HG02973 (cell line): ENCODE measurements at regions not wholly inside any gene's neighbourhood (a gene's known extent, or its start where the extent isn't known, plus 50 kb on each side); places are given as distances from the start of the nearest gene placed in this dataset.

Source experiments
- ATAC-seq: cut with Tn5 transposase; IDR thresholded peaks from one replicate; pipeline ENCODE4 v1.9.1; 2021; ENCODE audit warnings: moderate library complexity; ENCODE audit not compliant: unreplicated experiment

- ATAC-seq, result no peak
These were observed 415.9 kb downstream of the SLC4A3 start for GRCh38 chr2:220043155-220043989.

DNA sequence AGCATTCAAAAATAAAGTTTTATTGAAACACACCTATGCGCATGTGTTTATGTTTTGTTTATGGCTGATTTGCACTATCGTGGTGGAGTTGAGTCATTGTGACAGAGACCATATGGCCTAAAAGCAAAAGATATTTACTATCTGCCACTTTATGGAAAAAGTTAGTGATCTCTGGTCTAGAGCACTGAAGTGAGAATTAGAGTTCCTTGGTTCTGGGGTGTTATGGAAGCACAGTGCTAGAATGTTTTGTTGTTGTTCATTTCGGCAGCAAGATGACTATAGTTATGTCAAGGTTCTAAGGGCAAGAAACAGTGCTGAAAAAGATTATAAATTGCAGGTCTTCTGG is 416.5 kb downstream of the SLC4A3 start:
- ATAC-seq, result no peak

DNA sequence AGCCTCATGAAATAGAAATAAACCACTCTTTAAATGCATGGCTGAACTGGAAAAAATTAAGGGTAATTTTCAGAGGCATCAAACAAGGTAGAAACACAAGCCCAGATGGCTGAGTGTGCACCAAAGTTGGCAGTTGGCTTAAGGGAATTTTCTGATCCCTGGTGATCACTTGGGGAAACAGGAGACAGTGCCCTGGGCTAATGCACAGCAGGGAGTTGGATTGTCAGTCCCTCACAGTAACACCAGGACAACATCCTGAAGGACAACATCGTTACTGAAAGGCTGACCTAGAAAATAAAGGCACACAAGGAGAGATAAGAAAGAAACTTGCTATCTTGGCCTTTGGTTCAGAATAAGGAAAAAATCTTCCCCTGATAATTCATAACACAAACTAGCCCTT is 417.0 kb downstream of the SLC4A3 start:
- ATAC-seq, result no peak

GRCh38 chr2:220046507-220046906 is 419.1 kb downstream of the SLC4A3 start:
- no peak for ATAC-seq

DNA sequence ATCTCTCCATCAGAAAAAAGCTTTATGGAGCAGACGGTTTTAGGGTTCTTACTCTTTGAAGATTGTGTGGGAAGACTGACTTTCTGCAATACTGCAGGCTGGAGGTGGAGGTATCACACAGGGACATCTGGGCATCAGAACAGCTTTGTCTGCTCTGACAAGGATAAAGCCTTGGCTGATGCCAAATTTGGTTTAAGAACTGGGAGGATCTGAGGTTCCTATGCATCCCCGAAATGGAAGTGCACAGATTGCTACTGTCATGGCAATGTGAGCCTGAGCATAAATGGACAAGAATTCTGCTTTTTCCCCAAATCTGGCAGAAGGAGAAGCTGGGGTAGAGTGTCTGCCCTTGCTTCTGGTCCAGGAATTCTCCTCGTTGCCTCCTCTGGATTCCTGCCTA is 424.3 kb downstream of the SLC4A3 start:
- no peak for ATAC-seq

DNA sequence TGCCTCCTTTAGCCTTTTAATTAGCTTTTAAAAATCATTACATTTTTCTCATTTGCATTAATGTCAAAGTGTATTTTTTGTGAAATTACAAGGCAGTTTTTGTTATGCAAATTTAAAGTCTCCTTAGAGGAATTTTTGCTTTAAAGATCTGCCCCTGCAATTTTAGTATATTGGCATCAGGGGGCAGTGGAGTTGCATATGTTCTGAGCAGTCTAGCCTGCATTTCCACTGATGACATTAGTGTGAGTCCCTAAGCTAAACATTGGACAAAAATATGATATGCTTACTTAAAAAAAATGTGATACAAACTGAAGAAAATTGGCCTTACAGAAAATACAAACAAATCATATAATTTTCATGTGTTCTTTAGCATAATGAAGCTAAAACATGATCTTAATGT is 426.5 kb downstream of the SLC4A3 start:
- no peak for ATAC-seq

DNA sequence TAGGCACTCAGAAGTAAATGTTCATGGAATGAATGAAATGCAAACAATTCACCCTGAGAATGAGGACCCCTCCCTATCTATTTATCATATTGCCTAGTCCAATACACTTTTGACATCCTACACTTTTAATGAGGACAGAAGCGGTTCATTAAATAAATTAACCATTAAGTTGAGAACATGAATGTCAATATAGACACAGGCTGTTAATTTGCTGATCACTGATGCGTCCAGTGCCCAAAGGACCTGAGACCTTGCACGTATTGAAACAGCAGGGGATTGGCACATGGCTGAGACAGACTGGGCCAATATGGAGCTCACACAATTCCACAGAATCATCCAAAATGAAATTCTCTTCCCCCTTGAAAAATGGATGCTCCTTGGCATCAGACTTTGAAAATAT is 430.0 kb downstream of the SLC4A3 start:
- ATAC-seq, result no peak

DNA sequence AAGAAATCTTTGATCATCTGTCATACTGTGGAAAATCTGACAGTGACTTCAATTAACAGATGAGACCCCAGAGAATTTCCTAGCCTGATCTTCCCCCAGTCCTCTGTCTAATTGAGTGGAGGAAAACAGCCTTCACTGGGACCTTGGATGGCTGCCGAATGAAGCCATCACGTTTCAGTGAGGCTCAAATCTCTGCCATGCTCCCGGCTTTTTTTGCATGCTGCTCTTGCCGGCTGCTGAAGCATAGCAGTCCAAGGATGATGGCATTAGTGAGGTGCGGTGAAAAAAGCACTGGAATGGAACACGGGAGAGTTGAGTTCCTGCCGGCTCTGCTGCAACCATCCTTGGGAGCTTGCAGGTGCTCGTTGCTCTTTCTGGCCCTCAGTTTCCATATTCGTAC is 430.5 kb downstream of the SLC4A3 start:
- ATAC-seq, result no peak

DNA sequence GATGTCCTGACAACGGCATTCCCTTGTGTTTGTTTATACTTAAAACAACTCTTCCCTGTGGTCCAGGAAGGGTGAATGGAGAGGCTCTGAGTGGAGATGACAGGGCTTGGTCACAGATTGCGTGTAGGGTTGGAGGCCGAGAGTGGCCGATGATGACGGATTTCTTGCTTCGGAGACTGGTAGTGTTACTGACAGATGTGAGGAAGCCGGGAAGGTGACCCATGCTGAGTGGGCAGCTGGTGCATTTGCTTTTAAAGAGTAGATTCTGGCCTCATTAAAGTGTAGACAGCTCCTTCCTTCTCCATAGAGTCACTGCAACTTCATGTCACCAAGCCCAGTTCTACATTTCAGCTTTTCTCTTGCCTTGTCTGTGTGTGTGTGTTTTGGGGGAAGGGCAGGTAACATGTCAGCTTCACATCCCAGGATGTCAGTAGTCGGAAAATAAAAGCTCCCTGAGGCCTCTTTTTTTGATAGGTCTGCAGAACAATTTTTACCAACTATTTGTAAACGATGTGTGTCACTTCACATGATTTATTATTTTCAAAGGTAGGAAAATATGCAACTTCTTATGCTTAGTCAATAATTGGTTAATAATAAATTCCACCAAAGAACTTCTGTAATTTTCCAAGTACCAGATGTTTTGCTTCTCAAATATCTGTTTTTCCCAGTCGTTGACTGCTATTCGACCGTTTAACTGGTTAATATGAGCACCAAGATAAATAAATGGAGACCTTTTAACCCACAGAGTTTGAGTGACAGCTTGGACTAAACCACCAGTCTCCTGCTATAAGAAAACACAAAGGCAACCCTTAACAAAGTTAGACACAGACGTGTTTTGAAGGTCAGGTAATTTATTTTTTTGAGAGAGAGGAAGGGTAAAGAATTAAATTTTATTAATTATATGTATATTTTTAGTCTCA is 436.9 kb downstream of the SLC4A3 start:
- ATAC-seq, result no peak

DNA sequence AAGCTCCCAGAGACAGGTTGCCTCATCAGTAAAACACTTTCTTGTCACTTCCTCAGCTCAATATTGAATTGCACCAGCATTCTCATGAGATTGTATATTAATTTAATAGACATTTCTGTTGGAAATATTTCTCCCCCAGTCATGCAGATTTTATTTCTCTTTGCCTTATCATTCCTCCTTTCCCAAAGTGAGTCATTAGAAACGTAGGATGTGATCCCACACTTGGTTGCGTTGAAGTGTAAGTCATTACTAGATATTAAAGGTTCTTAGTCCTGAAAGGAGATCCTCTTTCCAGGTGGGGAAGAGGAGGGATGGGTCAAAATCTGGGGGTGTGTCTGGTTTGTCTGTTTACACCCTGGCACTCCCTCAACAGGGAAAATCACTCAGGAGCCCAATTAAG is 438.2 kb downstream of the SLC4A3 start:
- ATAC-seq, result no peak

DNA sequence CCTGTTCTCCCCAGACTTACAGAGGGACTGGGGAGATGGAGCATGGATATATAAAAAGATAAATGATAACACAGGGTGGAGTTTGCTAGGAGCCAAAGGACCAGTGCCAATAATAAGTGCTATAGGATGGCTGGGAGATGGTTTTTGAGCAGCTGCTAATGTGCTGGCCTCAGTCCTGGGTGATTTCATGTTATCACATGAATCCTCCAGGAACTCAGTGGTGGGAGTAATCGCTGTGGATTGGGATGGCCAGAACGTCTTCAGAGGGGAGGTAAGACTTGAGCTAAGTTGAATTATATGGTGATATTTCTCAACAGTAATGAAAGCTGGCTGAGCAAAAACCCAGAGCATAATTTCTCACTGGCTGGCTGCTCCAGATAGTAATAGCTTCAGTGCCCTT is 441.4 kb downstream of the SLC4A3 start:
- ATAC-seq, result no peak

DNA sequence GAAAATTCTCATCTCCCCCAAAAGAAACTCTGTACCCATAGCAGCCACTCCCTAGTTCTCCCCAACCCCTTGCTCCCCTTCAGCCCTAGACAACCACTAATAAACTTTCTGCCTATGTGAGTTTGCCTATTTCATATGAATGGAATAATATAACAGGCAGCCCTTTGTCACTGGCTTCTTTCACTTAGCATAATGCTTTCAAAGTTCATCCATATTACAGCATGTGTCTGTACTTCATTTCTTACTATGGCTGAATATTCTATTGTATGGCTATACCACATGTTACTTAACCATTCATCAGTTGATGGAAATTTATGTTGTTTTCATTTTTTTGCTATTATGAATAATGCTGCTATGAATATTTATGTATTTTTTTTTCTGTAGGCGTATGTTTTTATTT is 442.9 kb downstream of the SLC4A3 start:
- no peak for ATAC-seq

- no peak for ATAC-seq
These were observed 444.3 kb downstream of the SLC4A3 start for GRCh38 chr2:220071696-220072095.

- no peak for ATAC-seq
These were observed 445.3 kb downstream of the SLC4A3 start for GRCh38 chr2:220072669-220073220.

DNA sequence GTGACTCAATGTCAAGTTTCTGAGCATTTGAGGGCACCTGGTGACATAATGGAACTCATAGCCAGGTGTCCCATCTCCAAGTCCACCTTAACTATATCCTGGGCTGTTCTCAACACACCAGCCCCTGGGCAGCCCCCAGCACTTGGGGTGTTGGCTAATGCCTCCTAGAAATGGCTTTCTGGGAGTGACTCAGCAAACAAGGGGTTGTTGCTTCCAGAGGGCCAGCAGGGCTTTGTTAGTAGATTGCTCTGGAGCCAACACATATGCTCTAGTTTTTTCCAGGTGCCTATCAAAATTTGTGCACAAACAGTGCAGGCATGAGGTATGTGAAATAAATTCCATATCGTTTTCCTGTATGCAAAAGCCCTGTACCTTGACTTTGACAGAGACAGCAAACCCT is 448.4 kb downstream of the SLC4A3 start:
- no peak for ATAC-seq

DNA sequence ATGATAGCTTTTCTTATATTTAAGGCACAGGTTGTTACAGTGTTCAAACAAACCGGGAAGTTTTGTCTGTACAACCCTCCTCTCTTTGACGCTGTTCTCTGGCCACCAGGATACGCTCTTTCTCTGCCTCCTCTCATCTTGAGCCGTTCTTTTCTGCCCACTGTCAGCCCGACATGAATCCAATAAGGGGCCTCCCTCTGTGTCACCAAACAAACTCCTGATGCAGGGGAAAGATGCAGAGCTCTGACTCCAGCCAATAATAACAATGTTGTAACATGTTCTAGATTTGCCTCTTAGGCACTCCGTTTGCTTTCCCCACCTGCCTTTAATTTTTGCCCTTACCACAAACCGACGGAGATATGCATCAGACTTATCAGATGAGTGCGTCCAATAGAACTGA is 449.3 kb downstream of the SLC4A3 start:
- ATAC-seq, result no peak

GRCh38 chr2:220077488-220077887 is 450.1 kb downstream of the SLC4A3 start:
- ATAC-seq, result no peak

- ATAC-seq, result no peak
These were observed 451.0 kb downstream of the SLC4A3 start for GRCh38 chr2:220078439-220078838.

DNA sequence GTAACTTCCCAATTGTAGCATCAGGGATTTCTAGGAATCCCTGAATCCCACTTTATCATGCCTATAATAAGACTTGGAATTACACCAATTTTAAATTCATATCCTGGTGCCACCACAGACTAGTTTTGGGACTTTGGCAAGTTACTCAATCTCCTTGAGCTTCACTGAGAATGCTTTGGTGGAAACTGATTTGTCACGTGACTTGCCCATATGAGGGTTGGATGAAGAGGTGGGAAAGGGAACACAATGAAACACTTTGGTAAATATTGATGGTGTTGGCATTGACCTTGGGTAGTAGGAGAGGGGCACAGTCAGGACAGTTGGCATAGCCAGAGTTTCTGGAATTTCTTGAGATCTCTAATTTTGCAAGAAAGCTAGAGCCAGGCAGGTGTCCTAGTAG is 452.2 kb downstream of the SLC4A3 start:
- no peak for ATAC-seq

- ATAC-seq, result no peak
These were observed 453.7 kb downstream of the SLC4A3 start for GRCh38 chr2:220081171-220081570.

DNA sequence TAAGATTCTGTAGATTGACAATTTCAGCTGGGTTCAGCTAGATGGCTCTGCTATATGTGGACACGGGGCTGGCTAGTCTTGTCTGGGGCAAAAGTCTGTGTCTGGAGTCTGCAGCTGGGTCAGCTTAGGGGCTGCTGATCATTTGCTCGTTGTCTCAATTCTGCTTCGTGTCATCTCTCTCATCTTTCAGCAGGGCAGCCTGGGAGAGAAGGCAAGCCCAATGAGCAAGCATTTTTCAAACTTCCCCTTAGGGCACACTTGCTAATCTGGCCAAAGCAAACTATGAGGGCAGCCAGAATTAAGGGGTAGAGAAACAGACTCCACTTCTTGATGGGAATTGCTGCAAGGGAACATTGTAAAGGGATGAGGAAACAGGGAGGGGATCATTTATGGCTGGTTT is 462.6 kb downstream of the SLC4A3 start:
- ATAC-seq, result no peak

GRCh38 chr2:220096406-220096805 is 469.0 kb downstream of the SLC4A3 start:
- no peak for ATAC-seq
